GM10266 (cell line): ENCODE measurements at regions not wholly inside any gene's neighbourhood (a gene's known extent, or its start where the extent isn't known, plus 50 kb on each side); places are given as distances from the start of the nearest gene placed in this dataset.

Source experiments
- DNase-seq: peaks from one replicate; pipeline ENCODE4 v3.0.0; 2012; ENCODE audit errors: extremely low spot score
- TF ChIP-seq, protein P1 (sequence below): IDR thresholded peaks from 2 replicates; pipeline ENCODE4 v1.5.1; 2012; ENCODE audit warnings: mild to moderate bottlenecking, low read depth; ENCODE audit not compliant: control insufficient read depth, insufficient read depth; ENCODE audit errors: missing control alignments

DNA sequence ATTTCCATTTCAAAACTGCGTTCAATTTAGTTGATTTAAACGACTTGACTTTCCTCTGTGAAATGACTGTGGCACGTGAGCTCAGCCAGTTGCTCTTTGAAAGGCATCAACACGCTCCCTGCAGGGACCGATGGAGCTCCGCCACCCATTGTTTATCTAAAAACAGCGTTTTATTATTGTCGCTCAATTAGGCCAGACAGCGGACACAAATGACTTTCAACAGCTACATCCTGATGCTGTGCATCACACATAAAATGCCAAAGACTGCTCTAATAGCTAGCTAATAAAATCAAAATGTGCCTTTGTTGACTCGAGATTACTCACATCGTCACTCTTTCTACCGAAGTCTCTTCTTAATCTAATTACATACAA lies 332.5 kb downstream of the CD83 start:
- DNase-seq = no peak
- TF ChIP-seq, protein P1, sequence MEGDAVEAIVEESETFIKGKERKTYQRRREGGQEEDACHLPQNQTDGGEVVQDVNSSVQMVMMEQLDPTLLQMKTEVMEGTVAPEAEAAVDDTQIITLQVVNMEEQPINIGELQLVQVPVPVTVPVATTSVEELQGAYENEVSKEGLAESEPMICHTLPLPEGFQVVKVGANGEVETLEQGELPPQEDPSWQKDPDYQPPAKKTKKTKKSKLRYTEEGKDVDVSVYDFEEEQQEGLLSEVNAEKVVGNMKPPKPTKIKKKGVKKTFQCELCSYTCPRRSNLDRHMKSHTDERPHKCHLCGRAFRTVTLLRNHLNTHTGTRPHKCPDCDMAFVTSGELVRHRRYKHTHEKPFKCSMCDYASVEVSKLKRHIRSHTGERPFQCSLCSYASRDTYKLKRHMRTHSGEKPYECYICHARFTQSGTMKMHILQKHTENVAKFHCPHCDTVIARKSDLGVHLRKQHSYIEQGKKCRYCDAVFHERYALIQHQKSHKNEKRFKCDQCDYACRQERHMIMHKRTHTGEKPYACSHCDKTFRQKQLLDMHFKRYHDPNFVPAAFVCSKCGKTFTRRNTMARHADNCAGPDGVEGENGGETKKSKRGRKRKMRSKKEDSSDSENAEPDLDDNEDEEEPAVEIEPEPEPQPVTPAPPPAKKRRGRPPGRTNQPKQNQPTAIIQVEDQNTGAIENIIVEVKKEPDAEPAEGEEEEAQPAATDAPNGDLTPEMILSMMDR = no peak

DNA sequence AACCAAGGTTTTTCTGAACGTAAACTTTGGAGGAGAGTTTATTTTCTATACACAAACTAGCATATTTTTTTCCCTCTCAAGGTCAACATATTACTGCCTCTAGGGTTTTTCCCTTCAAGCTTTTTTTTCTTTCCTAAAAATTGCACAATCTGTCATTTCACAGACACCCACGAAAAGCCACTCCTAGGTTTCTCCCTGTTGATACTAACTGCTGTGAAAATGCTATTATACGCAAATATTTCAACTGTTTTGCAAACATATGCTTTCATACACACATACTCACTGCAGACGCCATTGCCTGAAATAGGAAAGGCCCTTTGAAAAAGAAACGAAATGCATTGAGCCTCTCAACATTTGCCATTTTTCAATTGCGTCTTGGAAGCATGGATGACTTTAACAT lies 333.0 kb downstream of the CD83 start:
- no peak for DNase-seq
- TF ChIP-seq, protein P1 = no peak

DNA sequence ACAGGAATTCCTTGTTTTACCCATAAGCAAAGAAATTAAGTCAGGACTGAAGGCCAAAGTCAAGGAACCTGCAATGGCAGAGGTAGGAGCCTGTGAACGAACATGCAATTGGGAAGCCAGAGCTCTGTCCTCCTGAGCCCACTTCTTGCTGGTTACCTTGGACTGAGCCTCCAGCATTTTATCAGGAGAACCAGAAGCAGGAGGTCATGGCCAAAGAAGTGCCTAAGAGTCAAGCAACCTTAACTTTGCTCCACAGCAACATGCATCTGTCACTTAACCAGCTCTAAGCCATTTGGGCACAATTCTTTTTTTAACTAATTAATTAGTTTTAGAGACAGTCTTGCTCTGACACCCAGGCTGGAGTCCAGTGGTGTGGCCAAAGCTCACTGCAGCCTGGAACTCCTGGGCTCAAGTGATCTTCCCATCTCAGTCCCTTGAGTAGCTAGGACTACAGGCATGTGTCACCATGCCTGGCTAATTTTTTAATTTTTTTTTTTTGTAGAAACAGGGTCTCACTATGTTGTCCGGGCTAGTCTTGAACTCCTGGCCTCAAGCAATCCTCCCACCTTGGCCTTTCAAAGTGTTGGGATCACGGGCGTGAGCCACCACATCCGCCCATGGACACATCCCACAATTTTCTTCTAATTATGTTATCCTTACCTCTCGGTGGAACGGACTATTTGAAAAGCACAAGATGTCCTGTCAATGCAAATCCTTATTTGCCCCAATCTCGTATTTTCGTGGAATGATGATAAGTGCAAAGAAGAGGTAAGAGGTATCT lies 334.2 kb downstream of the CD83 start:
- DNase-seq = no peak
- TF ChIP-seq, protein P1 = no peak

DNA sequence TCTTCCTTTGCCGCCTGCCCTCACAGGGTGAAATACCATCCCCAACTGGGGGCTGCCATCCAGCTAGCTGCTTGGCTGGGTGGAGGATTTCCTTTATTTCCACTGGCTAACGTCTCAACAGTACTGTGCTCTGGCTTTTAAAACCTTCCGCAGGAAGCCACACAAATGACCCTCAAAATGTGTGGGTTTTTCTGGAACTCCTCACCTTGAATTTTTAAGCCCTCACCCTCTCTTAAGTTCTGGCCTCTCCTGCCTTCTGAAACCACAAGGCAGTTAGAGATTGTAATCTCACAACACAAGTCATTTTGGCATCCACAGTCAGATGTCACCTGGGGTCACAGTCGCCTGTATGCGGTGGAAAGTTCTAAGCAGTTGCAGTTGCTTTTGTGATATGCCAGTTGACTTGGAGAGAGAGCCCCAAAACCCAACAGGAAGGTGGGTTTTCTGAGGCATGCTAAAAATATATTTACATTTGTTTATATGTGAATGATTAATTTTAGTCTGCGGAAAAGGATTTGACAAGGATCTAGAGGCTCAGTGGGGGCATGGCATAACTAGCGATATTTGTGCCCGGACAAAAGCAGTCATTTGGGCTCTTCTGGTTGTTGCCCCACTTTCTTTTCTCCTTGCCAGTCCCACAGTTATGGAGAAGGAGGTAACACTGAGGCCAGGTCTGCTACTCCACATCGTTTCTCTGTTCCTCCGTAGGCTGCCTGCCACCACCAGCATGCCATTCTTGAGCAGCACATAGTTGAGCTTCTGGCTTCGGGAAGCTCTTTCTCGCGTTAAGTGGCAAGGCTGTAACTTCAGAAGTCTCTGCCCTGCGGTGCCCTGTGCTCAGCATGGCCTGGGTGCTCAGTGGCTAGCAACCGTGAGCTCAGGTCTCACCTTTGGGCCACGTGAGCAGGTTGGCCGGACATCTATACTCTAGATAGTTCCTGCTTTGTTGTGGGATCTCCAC lies 335.3 kb downstream of the CD83 start:
- no peak for DNase-seq

DNA sequence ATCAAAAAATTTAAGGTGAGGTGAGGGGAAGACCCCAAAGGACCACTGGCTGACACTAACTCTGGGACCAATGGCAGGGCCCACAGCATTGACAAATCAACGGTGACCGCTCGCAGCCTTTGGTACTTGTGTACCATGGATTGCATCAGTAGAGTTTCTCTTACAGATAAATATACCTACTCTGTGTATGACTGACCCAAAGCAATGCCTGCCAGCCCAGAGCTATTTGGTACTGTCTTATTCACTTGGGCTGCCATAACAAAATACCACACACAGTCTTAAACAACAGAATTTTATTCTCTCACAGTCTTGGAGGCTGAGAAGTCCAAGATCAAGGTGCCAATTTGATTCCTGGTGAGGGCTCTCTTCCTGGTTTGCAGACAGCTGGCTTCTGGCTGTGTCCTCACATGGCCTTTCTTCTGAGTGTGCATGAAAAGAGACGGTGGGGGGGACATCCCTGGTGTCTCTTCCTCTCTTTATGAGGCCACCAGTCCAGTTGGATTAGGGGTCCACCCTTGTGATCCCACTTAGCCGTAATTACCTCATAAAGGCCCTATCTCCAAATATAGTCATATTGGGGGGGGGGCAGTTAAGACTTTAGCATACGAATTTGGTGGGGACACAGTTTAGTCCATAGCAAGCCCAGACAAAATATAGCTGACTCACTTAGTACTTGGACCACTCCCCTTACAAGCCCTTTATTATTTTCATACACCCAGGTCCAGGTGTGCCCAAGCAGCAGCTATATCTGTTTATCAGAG lies 336.3 kb downstream of the CD83 start:
- no peak for DNase-seq
- TF ChIP-seq, protein P1 = no peak

More for the DNA sequence above, 335.3 kb downstream of the CD83 start:
- TF ChIP-seq, protein P1 = no peak

DNA sequence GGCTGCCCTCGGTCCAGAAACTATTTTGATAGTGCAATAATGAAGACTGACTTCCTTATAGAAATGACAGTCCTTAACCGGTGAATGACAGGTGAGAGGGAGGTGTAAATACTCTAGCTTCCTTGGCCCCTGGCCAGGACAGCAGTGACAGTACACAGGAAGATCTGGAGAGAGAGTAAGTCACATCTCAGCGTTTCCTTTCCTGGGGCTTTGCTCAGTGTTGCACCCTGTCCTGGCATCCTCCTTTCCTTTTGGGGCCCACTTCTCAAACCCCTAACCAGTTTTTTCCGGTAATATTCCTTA lies 336.9 kb downstream of the CD83 start:
- TF ChIP-seq, protein P1 = no peak
- no peak for DNase-seq
